HFFc6 (cell line): ENCODE measurements at regions not wholly inside any gene's neighbourhood (a gene's known extent, or its start where the extent isn't known, plus 50 kb on each side); places are given as distances from the start of the nearest gene placed in this dataset.

Experiments used
- DNase-seq: peaks from one replicate; pipeline ENCODE4 v3.0.0-alpha.2; 2018
- H3K27ac Mint-ChIP-seq: 2 replicates; pipeline ENCODE4 v1.8.0; 2020; ENCODE audit warnings: mild to moderate bottlenecking, mixed read lengths
- H3K27me3 Mint-ChIP-seq: 2 replicates; pipeline ENCODE4 v1.8.0; 2021; ENCODE audit warnings: mild to moderate bottlenecking, moderate library complexity, mixed read lengths; ENCODE audit not compliant: insufficient read depth
- H3K36me3 Mint-ChIP-seq: 2 replicates; pipeline ENCODE4 v1.8.0; 2021; ENCODE audit warnings: low read depth, mixed read lengths
- H3K4me1 Mint-ChIP-seq: 2 replicates; pipeline ENCODE4 v1.8.0; 2020; ENCODE audit warnings: low read depth, mixed read lengths
- H3K4me3 Mint-ChIP-seq: 2 replicates; pipeline ENCODE4 v1.8.0; 2020; ENCODE audit warnings: mild to moderate bottlenecking, moderate library complexity, mixed read lengths
- H3K9me3 Mint-ChIP-seq: 2 replicates; pipeline ENCODE4 v1.8.0; 2020; ENCODE audit warnings: mild to moderate bottlenecking, mixed read lengths
- TF ChIP-seq, protein P1 (sequence below): fragments of 200-600 bp; sonication (generic); IDR thresholded peaks from 2 replicates; pipeline ENCODE4 v1.5.0; 2021; ENCODE audit warnings: antibody characterized with exemption, mild to moderate bottlenecking

DNA sequence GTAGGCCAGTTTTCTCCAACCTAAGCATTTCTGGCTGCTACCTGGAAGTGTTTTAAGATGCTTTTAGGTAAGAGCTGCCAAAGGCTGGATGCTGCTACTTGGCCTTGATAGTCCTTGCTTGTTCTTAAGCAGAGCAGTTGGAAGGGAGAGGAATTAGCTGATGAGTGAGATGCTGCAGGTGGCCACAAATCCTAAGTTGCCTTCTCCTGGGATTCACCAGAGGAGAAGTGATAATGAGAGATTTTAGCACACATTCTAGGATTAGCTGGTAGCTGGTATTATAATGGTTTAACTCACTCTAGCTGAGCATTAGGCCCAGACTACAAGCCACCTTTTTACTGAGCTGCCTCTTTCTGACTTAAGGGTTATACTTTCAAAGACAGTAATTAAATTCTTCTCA lies 442.9 kb upstream of the RAG2 start:
- H3K4me1 Mint-ChIP-seq = no peaks in the 10 kb centered on the region
- no peak overlapping the region for H3K27ac Mint-ChIP-seq
- 0 out of 2 replicates have a peak, but pooled peaks cover 1% of the 10 kb centered on the region for H3K27me3 Mint-ChIP-seq

DNA sequence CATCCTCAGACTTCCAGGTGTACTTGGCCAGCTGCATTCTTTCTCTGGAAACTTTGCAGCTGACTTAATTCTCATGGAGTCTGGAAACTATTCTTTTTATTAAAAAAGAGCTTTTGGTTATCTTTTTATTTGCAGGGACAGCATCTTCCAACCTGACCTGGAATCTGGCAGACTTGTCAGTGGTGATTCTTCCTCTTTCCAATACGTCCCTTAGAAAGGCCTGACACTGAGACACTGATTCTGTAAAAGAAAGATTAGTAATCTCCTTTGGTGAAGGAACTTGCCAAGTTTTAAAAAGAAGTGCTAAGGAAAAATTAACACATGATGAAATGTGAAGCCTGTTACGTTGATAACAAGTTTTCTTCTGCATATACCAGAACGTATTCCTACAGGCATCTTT lies 440.9 kb upstream of the RAG2 start:
- peaks cover 24% of the 10 kb centered on the region for H3K9me3 Mint-ChIP-seq
- H3K27me3 Mint-ChIP-seq = 0 out of 2 replicates have a peak, but pooled peaks cover 1% of the 10 kb centered on the region
- H3K36me3 Mint-ChIP-seq = no peaks in the 10 kb centered on the region
- no peaks in the 10 kb centered on the region for H3K4me1 Mint-ChIP-seq
- H3K4me3 Mint-ChIP-seq = no peak overlapping the region
- TF ChIP-seq, protein P1, sequence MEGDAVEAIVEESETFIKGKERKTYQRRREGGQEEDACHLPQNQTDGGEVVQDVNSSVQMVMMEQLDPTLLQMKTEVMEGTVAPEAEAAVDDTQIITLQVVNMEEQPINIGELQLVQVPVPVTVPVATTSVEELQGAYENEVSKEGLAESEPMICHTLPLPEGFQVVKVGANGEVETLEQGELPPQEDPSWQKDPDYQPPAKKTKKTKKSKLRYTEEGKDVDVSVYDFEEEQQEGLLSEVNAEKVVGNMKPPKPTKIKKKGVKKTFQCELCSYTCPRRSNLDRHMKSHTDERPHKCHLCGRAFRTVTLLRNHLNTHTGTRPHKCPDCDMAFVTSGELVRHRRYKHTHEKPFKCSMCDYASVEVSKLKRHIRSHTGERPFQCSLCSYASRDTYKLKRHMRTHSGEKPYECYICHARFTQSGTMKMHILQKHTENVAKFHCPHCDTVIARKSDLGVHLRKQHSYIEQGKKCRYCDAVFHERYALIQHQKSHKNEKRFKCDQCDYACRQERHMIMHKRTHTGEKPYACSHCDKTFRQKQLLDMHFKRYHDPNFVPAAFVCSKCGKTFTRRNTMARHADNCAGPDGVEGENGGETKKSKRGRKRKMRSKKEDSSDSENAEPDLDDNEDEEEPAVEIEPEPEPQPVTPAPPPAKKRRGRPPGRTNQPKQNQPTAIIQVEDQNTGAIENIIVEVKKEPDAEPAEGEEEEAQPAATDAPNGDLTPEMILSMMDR = no peak
- no peak for DNase-seq
- no peak overlapping the region for H3K27ac Mint-ChIP-seq

More for the DNA sequence above, 442.9 kb upstream of the RAG2 start:
- TF ChIP-seq, protein P1 = no peak
- peaks cover 22% of the 10 kb centered on the region for H3K9me3 Mint-ChIP-seq
- no peak for DNase-seq
- no peak overlapping the region for H3K4me3 Mint-ChIP-seq
- no peaks in the 10 kb centered on the region for H3K36me3 Mint-ChIP-seq

GRCh38 chr11:37026741-37027140 lies 428.7 kb upstream of the RAG2 start:
- DNase-seq = no peak
- Mint-ChIP-seq H3K27me3 (peaks cover 1% of the 10 kb centered on the region; the same call in 1 of the 2 replicates), H3K36me3 (no peaks in the 10 kb centered on the region), H3K4me1 (no peaks in the 10 kb centered on the region), H3K9me3 (peaks cover 29% of the 10 kb centered on the region), H3K27ac (no peak overlapping the region), H3K4me3 (no peak overlapping the region)
- TF ChIP-seq, protein P1 = no peak

DNA sequence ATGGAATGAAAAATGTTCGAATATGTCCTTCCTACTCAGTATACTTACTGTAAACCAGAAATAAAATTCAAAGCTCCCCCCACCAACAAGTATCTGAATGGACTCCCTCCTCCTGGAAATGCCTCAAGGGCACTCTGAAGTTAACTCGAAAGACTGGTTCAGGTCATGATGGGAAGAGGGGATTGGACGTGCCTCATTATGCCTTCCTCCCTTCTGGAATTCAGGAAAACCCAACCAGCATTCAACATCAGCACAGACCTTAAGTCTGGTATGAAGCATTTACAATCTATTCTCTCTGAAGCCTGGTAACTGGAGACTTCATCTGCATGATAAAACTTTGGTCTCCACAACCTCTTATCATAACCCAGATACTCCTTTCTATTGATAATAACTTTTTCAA lies 428.3 kb upstream of the RAG2 start:
- no peak overlapping the region for H3K27ac Mint-ChIP-seq
- TF ChIP-seq, protein P1 = no peak
- H3K4me1 Mint-ChIP-seq = no peaks in the 10 kb centered on the region
- no peak overlapping the region for H3K4me3 Mint-ChIP-seq
- no peaks in the 10 kb centered on the region for H3K36me3 Mint-ChIP-seq
- peaks cover 25% of the 10 kb centered on the region for H3K9me3 Mint-ChIP-seq
- H3K27me3 Mint-ChIP-seq = peaks cover 1% of the 10 kb centered on the region; the same call in 1 of the 2 replicates
- no peak for DNase-seq

DNA sequence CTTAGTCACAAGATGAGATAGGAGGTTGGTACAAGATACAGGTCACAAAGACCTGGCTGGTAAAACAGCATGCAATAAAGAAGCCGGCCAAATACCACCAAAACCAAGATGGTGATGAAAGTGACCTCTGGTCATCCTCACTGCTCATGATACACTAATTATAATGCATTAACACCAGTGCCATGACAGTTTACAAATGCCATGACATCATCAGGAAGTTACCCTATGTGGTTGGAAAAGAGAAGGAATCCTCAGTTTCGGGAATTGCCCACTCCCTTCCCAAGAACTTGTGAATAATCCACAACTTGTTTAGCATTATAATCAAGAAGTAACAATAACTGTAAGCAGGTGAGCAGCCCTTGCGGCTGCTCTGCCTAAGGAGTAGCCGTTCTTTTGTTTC lies 408.5 kb upstream of the RAG2 start:
- peaks cover 1% of the 10 kb centered on the region; the same call in 1 of the 2 replicates for H3K27me3 Mint-ChIP-seq
- H3K4me3 Mint-ChIP-seq = no peak overlapping the region
- H3K36me3 Mint-ChIP-seq = no peaks in the 10 kb centered on the region
- H3K4me1 Mint-ChIP-seq = no peaks in the 10 kb centered on the region
- no peak for DNase-seq
- no peak overlapping the region for H3K27ac Mint-ChIP-seq
- no peaks in the 10 kb centered on the region for H3K9me3 Mint-ChIP-seq
- TF ChIP-seq, protein P1 = no peak

DNA sequence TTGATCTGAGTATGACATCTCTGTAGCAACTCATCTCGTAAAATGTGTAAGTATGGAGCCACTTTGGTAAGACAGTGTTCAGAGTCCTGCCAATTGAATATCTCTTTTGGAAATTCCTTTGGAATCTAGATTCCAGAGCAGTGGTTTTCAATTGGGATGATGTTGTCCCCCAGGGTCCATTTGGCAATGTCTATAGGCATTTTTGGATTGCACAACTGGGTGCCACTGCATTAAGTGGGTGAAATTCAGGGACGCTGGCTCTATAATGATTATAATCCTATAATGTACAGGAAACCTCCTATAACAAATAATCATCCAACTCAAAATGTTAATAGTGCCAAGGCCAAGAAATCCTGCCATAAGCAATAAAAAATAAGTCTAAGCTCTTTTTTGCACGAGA lies 404.8 kb upstream of the RAG2 start:
- Mint-ChIP-seq H3K27ac (no peak overlapping the region), H3K4me3 (no peak overlapping the region), H3K36me3 (no peaks in the 10 kb centered on the region), H3K9me3 (no peaks in the 10 kb centered on the region), H3K27me3 (no peaks in the 10 kb centered on the region; the same call in 1 of the 2 replicates), H3K4me1 (no peaks in the 10 kb centered on the region)
- TF ChIP-seq, protein P1 = no peak
- DNase-seq = no peak
